ENCODE measurements at regions not wholly inside any gene's neighbourhood (a gene's known extent, or its start where the extent isn't known, plus 50 kb on each side); places are given as distances from the start of the nearest gene placed in this dataset.

- Histone ChIP-seq H3K27me3 (ENCODE audit: control insufficient read depth in 3 of 3, insufficient read depth in 3 of 3, low read length in 3 of 3) (no peaks in the 10 kb centered on the region), H3K4me3 (ENCODE audit: low read length in 3 of 3) (no peak overlapping the region), H3K9me3 (ENCODE audit: control insufficient read depth in 3 of 3, low read length in 3 of 3) (no peaks in the 10 kb centered on the region), H3K36me3 (ENCODE audit: control insufficient read depth in 3 of 3, insufficient read depth in 3 of 3, low read length in 3 of 3) (no peaks in the 10 kb centered on the region), H3K27ac (ENCODE audit: low read depth, low read length) (no peak overlapping the region), H3K9ac (ENCODE audit: low read depth in 1 of 3, low read length in 3 of 3) (no peak overlapping the region), H3K4me1 (ENCODE audit: control insufficient read depth in 3 of 3, insufficient read depth in 3 of 3, low read length in 3 of 3) (no peaks in the 10 kb centered on the region)
Measured at GRCh38 chr9:13952906-13953305, 361.0 kb downstream of the NFIB start.

- Histone ChIP-seq H3K9me3 (ENCODE audit: control insufficient read depth in 3 of 3, low read length in 3 of 3) (no peaks in the 10 kb centered on the region), H3K27ac (ENCODE audit: low read depth, low read length) (no peak overlapping the region)
Measured at GRCh38 chr9:13948037-13948436, 365.9 kb downstream of the NFIB start.

GRCh38 chr9:13943176-13943575 is 370.8 kb downstream of the NFIB start:
- no peaks in the 10 kb centered on the region for H3K27me3 ChIP-seq (ENCODE audit: control insufficient read depth in 3 of 3, insufficient read depth in 3 of 3, low read length in 3 of 3)
- no peak overlapping the region for H3K4me3 ChIP-seq (ENCODE audit: low read length in 3 of 3)
- no peak overlapping the region for H3K27ac ChIP-seq (ENCODE audit: low read depth, low read length)
- no peaks in the 10 kb centered on the region for H3K9me3 ChIP-seq (ENCODE audit: control insufficient read depth in 3 of 3, low read length in 3 of 3)
- no peaks in the 10 kb centered on the region for H3K36me3 ChIP-seq (ENCODE audit: control insufficient read depth in 3 of 3, insufficient read depth in 3 of 3, low read length in 3 of 3)
- H3K9ac ChIP-seq (ENCODE audit: low read depth in 1 of 3, low read length in 3 of 3): no peak overlapping the region
- H3K4me1 ChIP-seq (ENCODE audit: control insufficient read depth in 3 of 3, insufficient read depth in 3 of 3, low read length in 3 of 3): peaks cover 0 to 11% (median 5%) of the 10 kb centered on the region in 3 donors

More at GRCh38 chr9:13948037-13948436, 365.9 kb downstream of the NFIB start:
- no peak overlapping the region for H3K9ac ChIP-seq (ENCODE audit: low read depth in 1 of 3, low read length in 3 of 3)
- no peaks in the 10 kb centered on the region for H3K4me1 ChIP-seq (ENCODE audit: control insufficient read depth in 3 of 3, insufficient read depth in 3 of 3, low read length in 3 of 3)
- H3K27me3 ChIP-seq (ENCODE audit: control insufficient read depth in 3 of 3, insufficient read depth in 3 of 3, low read length in 3 of 3): no peaks in the 10 kb centered on the region
- no peaks in the 10 kb centered on the region for H3K36me3 ChIP-seq (ENCODE audit: control insufficient read depth in 3 of 3, insufficient read depth in 3 of 3, low read length in 3 of 3)
- H3K4me3 ChIP-seq (ENCODE audit: low read length in 3 of 3): no peak overlapping the region

- H3K4me3 ChIP-seq (ENCODE audit: low read length in 3 of 3): no peak overlapping the region
- no peak overlapping the region for H3K9ac ChIP-seq (ENCODE audit: low read depth in 1 of 3, low read length in 3 of 3)
- H3K9me3 ChIP-seq (ENCODE audit: control insufficient read depth in 3 of 3, low read length in 3 of 3): no peaks in the 10 kb centered on the region
- no peak overlapping the region for H3K27ac ChIP-seq (ENCODE audit: low read depth, low read length)
- H3K36me3 ChIP-seq (ENCODE audit: control insufficient read depth in 3 of 3, insufficient read depth in 3 of 3, low read length in 3 of 3): no peaks in the 10 kb centered on the region
- no peaks in the 10 kb centered on the region for H3K27me3 ChIP-seq (ENCODE audit: control insufficient read depth in 3 of 3, insufficient read depth in 3 of 3, low read length in 3 of 3)
- peaks cover 0 to 11% (median 5%) of the 10 kb centered on the region in 3 donors for H3K4me1 ChIP-seq (ENCODE audit: control insufficient read depth in 3 of 3, insufficient read depth in 3 of 3, low read length in 3 of 3)
Measured at GRCh38 chr9:13942695-13943094, 371.2 kb downstream of the NFIB start.

- Histone ChIP-seq H3K4me3 (ENCODE audit: low read length in 3 of 3) (no peak overlapping the region), H3K27ac (ENCODE audit: low read depth, low read length) (no peak overlapping the region)
Measured at GRCh38 chr9:13942201-13942600, 371.7 kb downstream of the NFIB start.

GRCh38 chr9:13941714-13942113 is 372.2 kb downstream of the NFIB start:
- peaks cover 0 to 11% (median 5%) of the 10 kb centered on the region in 3 donors for H3K4me1 ChIP-seq (ENCODE audit: control insufficient read depth in 3 of 3, insufficient read depth in 3 of 3, low read length in 3 of 3)
- H3K9me3 ChIP-seq (ENCODE audit: control insufficient read depth in 3 of 3, low read length in 3 of 3): no peaks in the 10 kb centered on the region
- no peak overlapping the region for H3K9ac ChIP-seq (ENCODE audit: low read depth in 1 of 3, low read length in 3 of 3)
- no peak overlapping the region for H3K4me3 ChIP-seq (ENCODE audit: low read length in 3 of 3)
- no peak overlapping the region for H3K27ac ChIP-seq (ENCODE audit: low read depth, low read length)
- H3K36me3 ChIP-seq (ENCODE audit: control insufficient read depth in 3 of 3, insufficient read depth in 3 of 3, low read length in 3 of 3): no peaks in the 10 kb centered on the region
- no peaks in the 10 kb centered on the region for H3K27me3 ChIP-seq (ENCODE audit: control insufficient read depth in 3 of 3, insufficient read depth in 3 of 3, low read length in 3 of 3)

More at GRCh38 chr9:13942201-13942600, 371.7 kb downstream of the NFIB start:
- no peaks in the 10 kb centered on the region for H3K27me3 ChIP-seq (ENCODE audit: control insufficient read depth in 3 of 3, insufficient read depth in 3 of 3, low read length in 3 of 3)
- no peaks in the 10 kb centered on the region for H3K9me3 ChIP-seq (ENCODE audit: control insufficient read depth in 3 of 3, low read length in 3 of 3)
- H3K9ac ChIP-seq (ENCODE audit: low read depth in 1 of 3, low read length in 3 of 3): no peak overlapping the region
- no peaks in the 10 kb centered on the region for H3K36me3 ChIP-seq (ENCODE audit: control insufficient read depth in 3 of 3, insufficient read depth in 3 of 3, low read length in 3 of 3)
- H3K4me1 ChIP-seq (ENCODE audit: control insufficient read depth in 3 of 3, insufficient read depth in 3 of 3, low read length in 3 of 3): peaks cover 0 to 11% (median 5%) of the 10 kb centered on the region in 3 donors

- Histone ChIP-seq H3K4me1 (ENCODE audit: control insufficient read depth in 3 of 3, insufficient read depth in 3 of 3, low read length in 3 of 3) (peaks cover 0 to 11% (median 5%) of the 10 kb centered on the region in 3 donors), H3K4me3 (ENCODE audit: low read length in 3 of 3) (no peak overlapping the region), H3K27ac (ENCODE audit: low read depth, low read length) (no peak overlapping the region), H3K36me3 (ENCODE audit: control insufficient read depth in 3 of 3, insufficient read depth in 3 of 3, low read length in 3 of 3) (no peaks in the 10 kb centered on the region), H3K9ac (ENCODE audit: low read depth in 1 of 3, low read length in 3 of 3) (no peak overlapping the region), H3K9me3 (ENCODE audit: control insufficient read depth in 3 of 3, low read length in 3 of 3) (no peaks in the 10 kb centered on the region), H3K27me3 (ENCODE audit: control insufficient read depth in 3 of 3, insufficient read depth in 3 of 3, low read length in 3 of 3) (no peaks in the 10 kb centered on the region)
Measured at GRCh38 chr9:13939701-13940490, 374.0 kb downstream of the NFIB start.

- H3K4me3 ChIP-seq (ENCODE audit: low read length in 3 of 3): no peak overlapping the region
- no peaks in the 10 kb centered on the region for H3K9me3 ChIP-seq (ENCODE audit: control insufficient read depth in 3 of 3, low read length in 3 of 3)
- no peaks in the 10 kb centered on the region for H3K36me3 ChIP-seq (ENCODE audit: control insufficient read depth in 3 of 3, insufficient read depth in 3 of 3, low read length in 3 of 3)
- H3K27me3 ChIP-seq (ENCODE audit: control insufficient read depth in 3 of 3, insufficient read depth in 3 of 3, low read length in 3 of 3): no peaks in the 10 kb centered on the region
- H3K27ac ChIP-seq (ENCODE audit: low read depth, low read length): no peak overlapping the region
- H3K9ac ChIP-seq (ENCODE audit: low read depth in 1 of 3, low read length in 3 of 3): no peak overlapping the region
- H3K4me1 ChIP-seq (ENCODE audit: control insufficient read depth in 3 of 3, insufficient read depth in 3 of 3, low read length in 3 of 3): peaks cover 0 to 11% (median 5%) of the 10 kb centered on the region in 3 donors
Measured at GRCh38 chr9:13939134-13939533, 374.8 kb downstream of the NFIB start.

- H3K9me3 ChIP-seq (ENCODE audit: control insufficient read depth in 3 of 3, low read length in 3 of 3): no peaks in the 10 kb centered on the region
- no peak overlapping the region for H3K9ac ChIP-seq (ENCODE audit: low read depth in 1 of 3, low read length in 3 of 3)
- no peak overlapping the region for H3K27ac ChIP-seq (ENCODE audit: low read depth, low read length)
- no peaks in the 10 kb centered on the region for H3K36me3 ChIP-seq (ENCODE audit: control insufficient read depth in 3 of 3, insufficient read depth in 3 of 3, low read length in 3 of 3)
- peaks cover 10 to 12% (median 11%) of the 10 kb centered on the region in 3 donors for H3K4me1 ChIP-seq (ENCODE audit: control insufficient read depth in 3 of 3, insufficient read depth in 3 of 3, low read length in 3 of 3)
- no peak overlapping the region for H3K4me3 ChIP-seq (ENCODE audit: low read length in 3 of 3)
- no peaks in the 10 kb centered on the region for H3K27me3 ChIP-seq (ENCODE audit: control insufficient read depth in 3 of 3, insufficient read depth in 3 of 3, low read length in 3 of 3)
Measured at GRCh38 chr9:13934416-13934815, 379.5 kb downstream of the NFIB start.

GRCh38 chr9:13933268-13933656 is 380.7 kb downstream of the NFIB start:
- peaks cover 10% of the 10 kb centered on the region in 3 donors for H3K4me1 ChIP-seq (ENCODE audit: control insufficient read depth in 3 of 3, insufficient read depth in 3 of 3, low read length in 3 of 3)
- no peaks in the 10 kb centered on the region for H3K9me3 ChIP-seq (ENCODE audit: control insufficient read depth in 3 of 3, low read length in 3 of 3)
- H3K27me3 ChIP-seq (ENCODE audit: control insufficient read depth in 3 of 3, insufficient read depth in 3 of 3, low read length in 3 of 3): no peaks in the 10 kb centered on the region
- H3K9ac ChIP-seq (ENCODE audit: low read depth in 1 of 3, low read length in 3 of 3): no peak overlapping the region
- H3K4me3 ChIP-seq (ENCODE audit: low read length in 3 of 3): no peak overlapping the region
- no peak overlapping the region for H3K27ac ChIP-seq (ENCODE audit: low read depth, low read length)
- H3K36me3 ChIP-seq (ENCODE audit: control insufficient read depth in 3 of 3, insufficient read depth in 3 of 3, low read length in 3 of 3): no peaks in the 10 kb centered on the region

Data from skeletal muscle tissue (tissue), 3 donors.